HG03457 (cell line): ENCODE measurements at regions not wholly inside any gene's neighbourhood (a gene's known extent, or its start where the extent isn't known, plus 50 kb on each side); places are given as distances from the start of the nearest gene placed in this dataset.

ENCODE experiments used
- ATAC-seq: cut with Tn5 transposase; IDR thresholded peaks from one replicate; pipeline ENCODE4 v1.9.1; 2021; ENCODE audit warnings: moderate number of reproducible peaks; ENCODE audit not compliant: unreplicated experiment

DNA sequence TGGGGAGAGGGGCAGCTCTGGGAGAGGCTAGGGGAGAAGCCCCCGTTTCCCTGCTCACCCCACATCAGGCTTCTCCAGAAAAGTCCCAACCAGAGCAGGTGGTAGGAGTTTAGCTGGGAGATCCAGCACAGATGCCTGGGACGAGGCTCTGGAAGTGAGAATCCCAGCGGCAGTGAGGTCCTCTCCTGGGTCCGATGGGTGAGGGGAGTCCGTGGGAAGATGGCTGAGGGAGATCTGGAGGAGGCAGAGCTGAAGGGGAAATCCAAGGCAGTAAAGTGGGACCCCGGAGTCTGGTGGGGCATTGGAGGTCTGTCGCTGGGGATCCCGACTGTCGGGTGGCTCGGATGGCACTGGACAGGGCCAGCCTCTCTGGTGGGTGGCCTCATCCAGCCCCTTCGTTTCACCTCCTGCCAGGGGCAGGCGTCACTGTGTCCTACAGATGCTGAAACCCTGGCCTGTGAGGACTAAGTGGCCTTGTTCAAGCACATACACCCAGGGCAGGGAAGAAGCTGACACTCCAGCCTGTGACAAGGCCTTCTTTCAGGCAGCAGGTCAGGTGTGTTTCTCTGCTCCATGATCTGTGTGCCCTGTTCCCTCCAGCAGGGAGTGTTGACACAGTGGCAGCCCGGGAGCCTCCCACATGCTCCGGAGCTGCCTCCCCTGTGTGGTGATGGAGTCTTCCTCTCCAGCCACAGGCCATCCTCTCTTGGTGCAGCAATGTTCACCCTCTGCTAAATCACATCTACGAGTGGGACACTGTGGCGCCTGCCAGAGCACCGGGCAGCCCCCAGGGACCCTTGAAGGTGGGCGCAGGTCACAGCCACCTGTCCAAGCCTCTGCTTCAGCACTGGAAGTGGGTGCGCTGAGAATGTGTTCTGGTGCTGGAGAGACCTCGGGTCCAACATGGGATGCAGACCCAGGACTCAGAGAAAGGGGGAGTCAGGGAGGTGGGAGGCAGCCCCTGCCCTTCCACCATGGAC is 850.8 kb downstream of the BRD1 start:
- ATAC-seq = no peak

DNA sequence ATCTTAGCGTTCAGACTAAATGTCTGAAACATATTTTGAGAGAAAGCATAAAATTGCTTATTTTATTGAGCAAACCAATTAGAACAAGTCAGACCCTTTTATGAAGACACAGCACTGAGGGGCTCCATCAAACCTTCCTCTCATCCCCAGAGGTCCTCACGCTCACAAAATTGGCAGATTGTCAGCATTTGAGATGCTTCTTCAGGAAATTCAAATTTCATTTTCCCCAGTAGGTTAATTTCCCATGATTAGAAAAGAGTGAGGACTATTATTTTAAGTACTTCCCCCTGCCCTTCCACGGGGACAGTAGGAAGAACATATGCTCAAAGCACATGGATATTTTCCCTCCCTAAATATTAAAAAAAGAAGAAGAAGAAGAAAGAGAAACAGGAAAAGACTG is 851.8 kb downstream of the BRD1 start:
- no peak for ATAC-seq

DNA sequence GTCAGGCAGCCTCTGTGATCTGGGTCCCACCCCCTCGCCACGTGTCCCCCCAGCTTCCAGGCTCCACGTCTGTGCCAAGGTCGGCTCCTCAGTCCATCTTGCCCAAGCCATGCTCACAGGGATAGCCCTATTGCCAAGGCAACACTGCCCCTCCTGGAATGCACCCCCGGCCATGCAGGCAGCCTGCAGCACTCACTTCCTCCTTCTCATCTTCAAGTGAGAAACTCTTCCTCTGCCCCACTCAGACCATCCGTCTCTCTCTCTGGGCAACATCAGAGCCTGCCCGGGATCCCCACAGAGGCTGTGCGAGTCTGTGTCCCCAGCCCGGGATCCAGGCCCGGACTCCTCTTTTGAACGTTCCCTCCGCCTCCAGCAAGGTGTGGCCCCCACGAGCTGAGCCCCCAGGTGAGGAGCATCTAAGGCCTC is 852.3 kb downstream of the BRD1 start:
- no peak for ATAC-seq

DNA sequence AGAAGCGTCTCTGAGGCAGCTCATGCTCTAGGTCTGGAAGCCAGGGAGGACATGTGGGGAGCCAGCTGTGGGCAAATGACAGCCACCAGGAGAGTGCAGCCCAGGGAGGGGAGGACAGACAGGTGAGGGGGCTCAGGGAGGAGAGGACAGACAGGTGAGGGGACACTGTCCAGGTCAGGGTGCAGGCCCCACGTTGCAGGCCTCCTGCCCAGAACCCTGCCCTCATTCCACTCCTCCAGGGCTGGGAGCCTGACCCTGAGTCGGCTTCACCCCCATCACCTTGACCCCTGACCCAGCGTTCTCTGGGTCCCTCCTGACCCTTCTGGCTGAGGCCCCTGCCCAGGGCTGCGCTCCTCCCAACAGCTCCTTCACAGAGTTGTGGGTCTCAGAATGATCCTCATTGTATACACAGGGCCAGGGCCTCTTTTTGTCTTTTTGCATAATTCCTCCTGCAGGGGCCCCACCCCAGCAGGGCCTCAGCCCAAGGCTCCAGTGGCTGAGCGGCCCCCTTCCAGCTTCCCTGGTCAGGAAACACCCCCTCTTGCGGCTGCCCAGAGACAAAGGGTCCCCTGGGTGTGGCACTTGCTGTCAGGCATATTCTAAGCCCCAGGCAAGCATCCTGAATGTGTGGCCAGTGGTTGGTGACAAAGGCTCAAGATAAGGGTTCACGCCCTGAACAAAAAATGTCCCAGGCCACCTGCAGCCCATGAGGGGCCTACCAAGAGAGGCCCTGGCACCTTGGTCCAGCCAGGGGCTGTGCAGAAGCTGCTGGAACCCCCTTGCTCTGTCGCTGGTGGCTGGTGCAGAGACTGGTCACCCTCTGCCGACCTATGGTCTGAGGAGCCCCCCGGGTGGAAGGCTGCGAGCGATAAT is 853.0 kb downstream of the BRD1 start:
- ATAC-seq = no peak

DNA sequence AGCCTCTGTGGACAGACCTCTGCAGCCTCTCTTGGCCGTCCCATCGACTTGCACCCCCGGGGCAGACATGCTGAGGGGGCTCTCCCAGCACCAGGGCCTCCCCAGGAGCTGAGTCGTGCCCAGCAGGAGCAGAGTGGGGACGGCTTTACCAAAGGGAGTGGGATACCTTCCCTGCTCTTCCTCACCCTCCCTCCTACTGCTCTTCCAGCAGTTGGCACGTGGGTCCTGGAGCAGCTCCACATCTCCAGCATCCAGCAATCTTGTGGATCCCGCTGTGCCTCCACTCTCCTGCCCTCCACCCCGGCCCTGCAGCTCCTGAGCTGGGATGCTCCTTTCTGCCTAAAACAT is 854.0 kb downstream of the BRD1 start:
- ATAC-seq = no peak

DNA sequence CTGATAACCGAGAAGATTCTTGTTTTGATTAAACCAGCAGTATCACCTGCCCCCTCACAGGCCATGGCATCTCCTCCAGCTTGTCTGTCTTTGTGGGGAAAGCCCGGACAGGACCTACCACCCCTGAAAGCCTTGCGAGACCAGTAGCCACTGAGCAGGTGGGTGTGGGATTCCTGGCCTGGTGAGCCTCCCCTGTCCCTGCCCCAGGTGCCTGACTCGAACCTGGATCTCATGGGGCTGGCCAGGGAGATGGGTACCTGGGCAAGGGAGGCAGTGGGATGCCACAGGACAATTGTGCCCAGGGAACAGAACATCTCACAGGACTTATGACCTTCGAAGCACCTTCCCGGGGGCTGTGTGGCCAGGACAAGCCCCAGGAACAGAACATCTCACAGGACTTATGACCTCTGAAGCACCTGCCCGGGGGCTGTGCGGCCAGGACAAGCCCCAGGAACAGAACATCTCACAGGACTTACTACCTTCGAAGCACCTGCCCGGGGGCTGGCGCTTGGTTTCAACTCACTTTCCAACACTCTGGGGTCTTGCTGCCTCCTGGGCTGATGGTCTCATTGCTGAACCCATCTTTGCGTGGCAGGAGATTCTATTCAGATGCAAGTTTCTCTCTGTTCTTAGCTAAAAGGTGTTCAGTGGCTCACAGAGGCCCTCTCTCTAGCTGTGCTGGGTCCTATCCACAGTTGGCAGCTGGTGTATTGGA is 854.5 kb downstream of the BRD1 start:
- ATAC-seq = no peak

DNA sequence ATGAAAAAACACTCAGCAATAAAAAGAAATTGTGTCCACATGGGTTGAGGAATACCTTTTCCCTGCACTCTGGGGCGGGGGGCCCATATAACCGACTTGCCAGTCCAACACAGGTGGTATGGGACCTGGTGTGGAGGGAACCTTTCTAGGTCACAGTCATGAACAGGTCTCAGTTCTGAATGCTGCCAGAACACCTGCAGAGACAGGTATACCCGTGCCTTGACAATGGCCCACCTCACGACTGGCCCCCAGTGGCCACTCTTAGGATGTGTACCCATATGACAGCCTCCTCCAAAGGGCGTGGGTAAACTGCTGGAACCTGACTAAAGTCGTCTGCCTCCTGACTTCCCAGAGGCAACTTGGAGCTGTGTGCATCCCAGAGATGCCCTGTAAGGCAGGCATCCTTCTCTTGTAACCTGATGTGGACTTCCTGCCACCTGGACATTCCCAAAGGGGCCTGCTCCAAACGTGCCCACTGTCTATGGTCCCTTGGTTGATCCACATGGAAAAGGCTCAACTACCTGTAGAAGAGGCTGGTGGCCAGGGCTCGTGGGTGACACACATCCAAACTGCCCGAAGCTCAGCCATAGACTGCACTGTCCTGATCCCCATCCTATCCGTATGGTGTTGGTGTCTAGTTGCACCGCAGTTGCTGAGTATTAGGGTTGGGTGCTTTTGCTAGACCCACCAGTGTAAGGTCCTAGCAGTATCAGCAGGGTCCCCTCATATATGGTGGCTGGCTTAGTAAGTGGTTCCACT is 859.3 kb downstream of the BRD1 start:
- ATAC-seq = no peak

DNA sequence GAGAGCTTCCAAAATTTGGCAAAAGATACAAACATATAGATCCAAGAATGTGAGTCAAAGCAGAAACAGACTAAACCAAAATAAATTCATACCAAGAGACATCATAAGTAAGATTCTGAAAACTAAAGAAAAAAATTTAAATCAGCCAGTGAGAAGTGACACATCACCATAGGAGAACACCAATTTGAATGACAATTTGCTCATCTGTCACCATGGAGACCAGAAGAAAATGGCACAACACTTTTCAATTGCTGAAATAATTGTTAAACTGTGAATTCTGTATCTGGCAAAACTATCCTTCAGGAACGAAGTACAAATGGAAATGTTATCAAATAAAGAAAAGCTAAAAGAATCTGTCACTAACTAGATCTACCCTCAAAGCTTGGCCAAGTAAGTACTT is 864.3 kb downstream of the BRD1 start:
- no peak for ATAC-seq

DNA sequence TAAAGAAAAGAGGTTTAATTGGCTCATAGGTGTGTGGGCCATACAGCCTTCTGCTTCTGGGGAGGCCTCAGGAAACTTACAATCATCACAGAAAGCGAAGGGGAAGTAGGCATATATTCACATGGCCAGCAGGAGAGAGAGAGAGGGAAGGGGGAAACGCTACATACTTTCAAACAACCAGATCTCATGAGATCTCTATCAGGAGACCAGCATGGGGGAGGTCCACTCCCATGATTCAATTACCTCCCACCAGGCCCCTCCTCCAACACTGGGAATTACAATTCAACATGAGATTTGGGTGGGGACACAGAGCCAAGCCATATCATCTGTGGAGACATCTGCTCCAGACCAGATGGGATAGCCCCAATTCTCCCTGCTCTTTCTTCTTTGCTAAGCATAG is 866.0 kb downstream of the BRD1 start:
- no peak for ATAC-seq

DNA sequence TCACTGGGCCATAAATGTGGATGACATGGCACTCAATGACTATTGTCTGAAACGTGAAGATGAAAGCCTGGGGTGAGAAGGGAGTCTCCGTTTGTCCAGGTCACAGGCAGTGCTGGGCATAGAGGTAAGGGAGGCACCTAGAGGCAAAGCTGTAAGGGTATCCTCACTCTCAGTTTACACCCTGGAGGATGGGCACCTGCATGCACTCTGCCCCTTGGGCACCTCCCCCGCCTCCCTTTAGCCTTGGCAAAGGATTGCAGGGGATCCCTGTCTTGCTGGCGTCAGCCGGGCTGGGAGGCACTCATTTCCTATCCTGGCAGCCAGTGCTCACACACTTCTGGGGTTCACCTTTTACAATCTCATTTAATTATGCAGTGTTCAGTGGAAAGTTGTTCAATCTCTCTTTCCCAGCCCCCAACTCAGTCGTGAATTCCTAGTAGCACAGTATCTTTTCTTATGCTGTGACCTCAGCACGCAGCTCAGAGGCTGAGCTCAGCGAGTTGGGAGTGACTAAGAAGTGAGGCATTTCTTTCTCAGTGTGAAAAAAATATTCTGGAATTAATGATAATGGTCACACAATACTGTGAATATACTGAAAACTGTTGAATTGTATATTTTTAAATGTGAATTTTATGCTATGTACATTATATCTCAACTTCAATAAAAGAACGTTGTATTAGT is 866.6 kb downstream of the BRD1 start:
- no peak for ATAC-seq

DNA sequence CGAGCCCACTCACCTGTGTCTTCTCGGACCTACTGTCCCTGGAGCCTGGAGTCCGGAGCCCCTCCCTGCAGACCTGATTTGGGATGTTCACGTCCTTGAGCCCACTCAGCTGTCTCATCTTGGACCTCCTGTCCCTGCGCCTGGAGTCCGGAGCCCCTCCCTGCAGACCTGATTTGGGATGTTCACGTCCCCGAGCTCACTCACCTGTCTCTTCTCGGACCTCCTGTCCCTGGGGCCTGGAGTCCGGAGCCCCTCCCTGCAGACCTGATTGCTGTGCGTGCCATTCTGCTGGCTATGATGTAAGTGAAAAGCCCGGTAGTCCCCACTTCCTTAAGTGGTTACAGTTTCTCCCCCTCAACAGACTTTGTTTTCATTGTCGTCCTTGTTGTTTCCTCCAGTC is 867.1 kb downstream of the BRD1 start:
- no peak for ATAC-seq

DNA sequence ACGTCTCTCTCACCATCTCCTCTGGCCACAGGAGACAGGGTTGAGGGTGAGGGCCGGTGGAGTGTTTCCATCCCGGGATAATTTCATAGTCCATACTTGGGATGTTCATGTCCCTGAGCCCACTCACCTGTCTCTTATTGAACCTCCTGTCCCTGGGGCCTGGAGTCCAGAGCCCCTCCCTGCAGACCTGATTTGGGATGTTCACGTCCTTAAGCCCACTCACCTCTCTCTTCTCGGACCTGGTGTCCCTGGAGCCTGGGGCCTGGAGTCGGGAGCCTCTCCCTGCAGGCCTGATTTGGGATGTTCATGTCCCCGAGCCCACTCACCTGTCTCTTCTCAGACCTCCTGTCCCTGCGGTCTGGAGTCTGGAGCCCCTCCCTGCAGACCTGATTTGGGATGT is 868.2 kb downstream of the BRD1 start:
- ATAC-seq = no peak

DNA sequence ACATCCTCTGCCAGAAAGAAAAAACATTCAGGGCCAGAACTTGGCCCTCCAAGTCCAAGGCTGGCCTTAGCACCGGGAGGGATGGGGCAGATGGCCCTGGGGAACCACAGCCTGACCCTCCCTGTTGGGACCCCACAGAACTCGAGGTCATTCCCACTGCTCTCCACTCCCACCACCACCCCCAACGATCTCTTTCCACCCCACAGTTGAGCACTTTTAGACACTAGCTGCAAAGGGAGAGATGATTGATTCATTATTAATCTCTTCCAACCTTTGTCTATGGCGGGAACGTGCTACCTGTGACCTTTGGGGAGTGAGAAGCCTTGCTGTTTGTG is 869.7 kb downstream of the BRD1 start:
- ATAC-seq = no peak

DNA sequence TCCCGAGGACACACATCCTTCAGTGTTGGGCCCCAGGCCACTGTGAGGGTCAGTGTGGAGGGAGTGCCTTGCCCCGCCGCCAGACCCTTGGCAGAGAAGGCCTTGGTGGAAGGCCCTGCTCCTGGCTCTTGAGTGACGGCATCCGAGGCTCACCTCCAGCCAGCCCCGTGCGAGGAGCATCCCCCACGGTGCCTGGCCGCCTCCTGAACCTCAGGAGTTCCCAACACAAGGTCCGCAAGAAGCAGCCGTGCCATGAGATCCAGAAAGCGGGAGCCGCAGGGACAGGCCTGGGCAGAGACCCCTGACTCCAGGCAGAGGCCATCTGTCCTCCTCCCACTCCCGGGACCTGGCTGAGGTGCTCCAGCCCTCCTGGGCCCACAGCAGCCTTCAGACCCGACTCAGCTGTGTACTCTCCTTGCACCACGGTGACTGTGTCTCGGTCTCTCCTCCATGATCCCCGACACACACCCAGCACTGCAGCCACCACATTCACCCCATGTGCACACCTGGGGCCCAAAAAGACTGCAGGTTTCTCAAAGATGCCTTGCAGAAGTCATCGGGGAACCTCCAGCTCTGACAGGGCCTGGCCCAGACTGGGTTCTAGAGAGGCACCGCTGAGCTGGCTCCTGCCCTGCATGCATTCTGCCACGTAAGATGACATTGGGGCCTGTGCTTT is 870.2 kb downstream of the BRD1 start:
- no peak for ATAC-seq

DNA sequence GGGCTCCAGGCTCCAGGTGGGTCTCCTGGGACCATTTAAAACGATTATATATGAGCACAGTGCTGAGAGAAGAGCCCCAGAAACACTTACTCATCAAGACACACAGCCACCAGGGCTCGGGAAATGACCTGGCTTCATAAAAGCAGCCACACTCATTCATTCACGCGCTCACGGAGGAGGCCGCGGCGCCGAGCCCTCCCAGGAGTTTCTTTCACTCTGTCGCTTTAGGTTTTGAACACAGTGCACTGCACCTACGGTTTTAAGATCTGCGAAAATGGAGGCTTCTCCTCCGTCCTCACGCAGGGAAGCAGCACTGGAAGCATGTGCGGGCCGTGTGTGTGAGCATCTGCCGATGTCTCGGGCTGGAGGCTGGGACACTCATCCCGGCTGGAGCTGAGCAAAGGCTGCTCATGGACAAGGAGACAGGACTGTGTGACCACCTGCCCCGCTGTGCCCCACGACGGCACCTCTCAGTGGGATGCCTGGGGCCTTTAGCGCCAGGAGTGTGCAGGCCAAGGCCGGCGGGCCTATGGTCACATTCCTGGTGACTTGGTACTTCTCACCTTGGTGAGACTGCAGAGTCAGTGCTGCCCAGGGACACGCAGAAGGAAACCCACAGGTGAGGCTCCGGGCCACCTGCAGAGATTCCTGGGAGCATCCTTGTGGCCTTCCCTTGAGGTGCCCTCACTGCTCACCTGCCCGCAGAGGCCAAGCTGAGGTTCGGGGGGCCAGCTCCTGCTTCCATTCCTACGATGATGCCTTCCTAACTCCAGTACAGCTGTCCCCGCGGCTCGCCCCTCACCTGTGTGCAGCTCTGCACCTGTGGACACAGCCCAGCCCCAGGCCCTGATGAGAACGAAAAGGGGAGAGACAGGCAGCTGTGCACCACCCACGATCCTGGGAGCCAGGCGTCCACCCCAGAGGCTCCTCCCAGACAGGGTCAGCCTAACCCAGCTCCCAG is 872.0 kb downstream of the BRD1 start:
- no peak for ATAC-seq

DNA sequence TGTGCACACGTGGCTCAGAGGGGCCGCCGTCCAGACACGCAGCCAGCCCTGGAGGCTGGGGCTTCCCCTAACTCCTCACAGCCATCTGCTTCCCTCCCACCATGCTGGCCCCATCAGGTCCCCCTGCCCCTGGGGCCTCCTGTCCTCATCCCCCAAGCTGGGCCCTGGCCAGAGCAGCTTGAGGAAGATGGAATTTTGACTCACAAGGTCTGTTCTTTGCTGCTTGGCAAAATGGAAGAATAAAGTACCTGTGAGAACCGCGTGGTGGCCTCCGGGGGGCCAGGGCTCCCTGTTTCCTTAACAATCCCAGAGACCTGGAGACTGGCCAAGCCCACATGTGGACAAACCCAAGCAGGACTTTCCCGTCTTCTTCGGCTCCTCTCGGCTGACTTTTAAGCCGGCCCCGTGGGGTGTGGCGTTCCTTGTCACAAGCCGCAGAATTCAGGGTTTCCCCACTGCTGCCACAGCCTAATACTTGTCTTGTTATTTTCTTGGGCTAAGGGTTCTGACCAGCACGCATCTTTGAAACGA is 872.8 kb downstream of the BRD1 start:
- ATAC-seq = no peak

DNA sequence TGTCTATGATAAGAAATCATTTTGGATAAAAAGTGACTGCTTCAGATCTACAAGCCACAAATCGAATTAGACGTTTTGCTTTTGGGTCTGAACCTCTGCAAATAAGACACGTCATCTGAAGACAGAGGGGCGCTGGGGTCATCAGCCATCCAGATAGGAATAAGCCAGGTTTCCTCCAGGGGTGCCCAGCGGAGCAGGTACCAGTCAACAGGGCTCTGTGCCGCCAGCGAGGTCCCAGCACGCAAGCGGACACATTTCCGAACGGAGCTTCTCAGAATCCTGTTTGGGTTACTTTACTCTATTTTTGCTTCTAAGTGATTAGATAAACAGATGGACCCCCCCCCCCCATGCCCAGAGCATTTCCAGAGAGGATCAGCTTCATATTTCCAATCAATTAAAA is 873.8 kb downstream of the BRD1 start:
- no peak for ATAC-seq

DNA sequence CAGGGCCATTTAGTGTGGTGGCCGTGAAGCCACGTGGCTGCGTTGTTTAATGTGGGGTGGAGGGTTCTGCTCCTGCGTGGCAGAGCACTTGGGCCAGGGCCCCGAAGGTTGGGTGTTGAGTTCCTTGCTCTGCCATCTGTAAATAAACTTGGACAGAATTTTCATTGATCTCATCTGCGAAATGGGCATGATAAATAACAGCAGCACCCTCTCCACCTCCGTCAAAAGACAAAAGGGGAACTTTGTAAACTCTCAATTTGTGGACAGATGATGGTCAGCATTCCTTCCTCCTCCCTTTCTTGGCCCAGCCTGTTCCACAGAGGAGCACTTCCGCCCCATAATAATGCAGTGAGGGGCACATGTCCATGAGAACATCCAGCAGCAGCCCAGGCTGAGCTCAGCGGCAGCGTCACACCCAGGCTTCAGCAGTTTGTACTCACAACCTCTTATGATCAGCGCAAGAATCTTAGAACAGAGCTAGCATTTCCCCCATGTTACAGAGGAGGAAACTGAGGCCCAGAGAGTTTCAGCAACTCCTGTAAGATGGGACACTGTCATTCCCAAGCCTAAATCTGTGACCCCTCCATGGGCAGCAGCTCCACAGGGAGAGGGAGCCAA is 874.5 kb downstream of the BRD1 start:
- ATAC-seq = no peak
